GM19238 (cell line): ENCODE measurements at regions not wholly inside any gene's neighbourhood (a gene's known extent, or its start where the extent isn't known, plus 50 kb on each side); places are given as distances from the start of the nearest gene placed in this dataset.
A peak's percentile ranks its signal among the peaks of the same experiment; 100 is the strongest.

Experiments used
- DNase-seq: peaks from one replicate; pipeline ENCODE4 v3.0.0; 2011; ENCODE audit warnings: low spot score; ENCODE audit not compliant: insufficient read length

GRCh38 chr3:157637866-157638265, 134.7 kb upstream of the VEPH1 start:
- no peak for DNase-seq

- DNase-seq = no peak
Measured at GRCh38 chr3:157633241-157633640, 130.0 kb upstream of the VEPH1 start.

- no peak for DNase-seq
Measured at GRCh38 chr3:157632075-157632474, 128.9 kb upstream of the VEPH1 start.

- DNase-seq = no peak
Measured at GRCh38 chr3:157631478-157631877, 128.3 kb upstream of the VEPH1 start.

GRCh38 chr3:157626817-157627216, 123.6 kb upstream of the VEPH1 start:
- no peak for DNase-seq

GRCh38 chr3:157624801-157625200, 121.6 kb upstream of the VEPH1 start:
- DNase-seq = no peak

GRCh38 chr3:157618886-157619285, 115.7 kb upstream of the VEPH1 start:
- DNase-seq = no peak

- peak; percentile 10 for DNase-seq
Measured at GRCh38 chr3:157618075-157618760, 115.0 kb upstream of the VEPH1 start.

- no peak for DNase-seq
Measured at GRCh38 chr3:157614896-157615295, 111.7 kb upstream of the VEPH1 start.

GRCh38 chr3:157611536-157612076, 108.4 kb upstream of the VEPH1 start:
- no peak for DNase-seq

GRCh38 chr3:157610876-157611535, 107.8 kb upstream of the VEPH1 start:
- DNase-seq = no peak

- no peak for DNase-seq
Measured at GRCh38 chr3:157607826-157608405, 104.7 kb upstream of the VEPH1 start.

GRCh38 chr3:157606852-157607197, 103.6 kb upstream of the VEPH1 start:
- DNase-seq = no peak

- DNase-seq = peak; percentile 34
Measured at GRCh38 chr3:157606011-157606851, 103.0 kb upstream of the VEPH1 start.

GRCh38 chr3:157605356-157605755, 102.1 kb upstream of the VEPH1 start:
- no peak for DNase-seq

GRCh38 chr3:157602424-157602823, 99.2 kb upstream of the VEPH1 start:
- DNase-seq = no peak

- DNase-seq = no peak
Measured at GRCh38 chr3:157595259-157595658, 92.0 kb upstream of the VEPH1 start.

- no peak for DNase-seq
Measured at GRCh38 chr3:157594413-157594812, 91.2 kb upstream of the VEPH1 start.

- DNase-seq = no peak
Measured at GRCh38 chr3:157592769-157593168, 89.6 kb upstream of the VEPH1 start.

GRCh38 chr3:157590273-157590672, 87.1 kb upstream of the VEPH1 start:
- DNase-seq = no peak

GRCh38 chr3:157589211-157589610, 86.0 kb upstream of the VEPH1 start:
- no peak for DNase-seq
